Eye (tissue), 1 donor: ENCODE measurements at regions not wholly inside any gene's neighbourhood (a gene's known extent, or its start where the extent isn't known, plus 50 kb on each side); places are given as distances from the start of the nearest gene placed in this dataset.
"Not testable (repeated sequence)": the region's sequence is repeated elsewhere in the genome, so short reads cannot be mapped to it uniquely, and the experiment has no call there.

ENCODE experiments used
- DNase-seq: peaks from one replicate; pipeline ENCODE4 v3.0.0-alpha.2; 2015

GRCh38 chr9:90447773-90448172 is 194.9 kb downstream of the DIRAS2 start:
- no peak for DNase-seq

DNA sequence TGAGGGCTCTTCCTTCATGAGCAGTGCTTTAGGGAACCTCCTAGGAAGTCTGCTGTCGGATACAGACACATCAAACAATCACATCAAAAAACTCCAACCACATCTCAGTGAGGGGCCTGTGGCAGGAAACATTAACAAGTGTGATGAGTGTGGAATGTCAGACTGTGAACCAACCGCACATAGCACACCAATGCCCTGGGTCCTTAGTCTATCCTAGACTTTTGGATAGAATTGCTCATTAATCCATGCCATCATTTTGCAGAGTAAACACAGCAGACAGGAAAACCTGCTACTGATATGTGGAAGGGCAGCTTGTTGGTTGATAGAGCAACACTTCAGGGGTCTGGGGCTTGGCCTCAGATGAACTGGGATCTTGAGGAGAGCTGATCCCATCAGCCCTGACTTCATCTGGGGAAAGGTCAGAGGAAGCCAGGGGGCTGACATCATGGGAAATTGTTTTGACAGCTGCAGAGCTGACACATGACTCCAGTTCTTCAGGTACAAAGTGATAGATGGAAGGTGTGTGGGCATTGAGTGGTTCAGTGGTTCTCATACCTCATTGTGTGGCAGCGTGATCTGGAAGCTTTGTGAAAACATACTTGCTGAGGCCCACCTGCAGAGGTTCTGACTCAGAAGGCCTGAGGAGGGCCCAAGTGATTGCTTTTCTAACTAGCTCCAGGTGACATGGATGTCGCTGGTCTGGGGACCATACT is 193.3 kb downstream of the DIRAS2 start:
- DNase-seq = no peak

DNA sequence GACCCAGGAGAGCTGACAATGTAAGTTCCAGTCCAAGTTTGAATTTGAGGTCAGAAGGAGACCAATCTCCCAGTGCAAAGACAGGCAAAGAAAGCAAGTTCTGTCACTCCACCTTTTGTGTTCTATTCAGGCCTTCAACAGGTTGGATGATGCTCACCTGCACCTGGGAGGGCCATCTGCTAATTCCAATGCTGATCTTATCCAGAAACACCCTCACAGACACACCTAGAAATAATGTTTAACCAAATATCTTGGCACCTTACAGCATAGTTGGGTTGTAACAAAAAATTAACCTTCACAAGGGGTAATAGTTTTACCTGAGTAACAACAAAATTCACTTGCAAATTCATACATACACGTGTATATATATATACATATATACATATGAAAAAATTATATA is 190.8 kb downstream of the DIRAS2 start:
- no peak for DNase-seq

DNA sequence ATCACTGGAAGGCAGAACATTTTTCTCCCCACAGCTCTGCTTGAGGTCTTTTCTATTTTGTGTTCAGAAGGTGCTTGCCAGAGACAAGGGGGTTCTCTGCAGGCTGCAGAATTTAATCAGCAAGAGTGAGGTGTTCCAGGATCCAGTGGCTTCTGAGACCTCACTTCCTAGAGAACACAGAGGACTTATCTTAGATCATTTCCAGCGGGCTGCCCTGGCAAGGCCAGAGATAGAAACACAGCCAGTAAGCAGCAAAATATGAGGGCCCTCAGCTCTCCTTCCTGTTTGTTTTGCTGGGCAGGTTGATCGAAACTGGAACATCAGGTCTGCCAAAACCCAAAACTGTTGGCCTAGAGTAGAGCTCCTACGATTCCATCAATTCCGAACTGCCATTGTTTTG is 187.3 kb downstream of the DIRAS2 start:
- DNase-seq = no peak

DNA sequence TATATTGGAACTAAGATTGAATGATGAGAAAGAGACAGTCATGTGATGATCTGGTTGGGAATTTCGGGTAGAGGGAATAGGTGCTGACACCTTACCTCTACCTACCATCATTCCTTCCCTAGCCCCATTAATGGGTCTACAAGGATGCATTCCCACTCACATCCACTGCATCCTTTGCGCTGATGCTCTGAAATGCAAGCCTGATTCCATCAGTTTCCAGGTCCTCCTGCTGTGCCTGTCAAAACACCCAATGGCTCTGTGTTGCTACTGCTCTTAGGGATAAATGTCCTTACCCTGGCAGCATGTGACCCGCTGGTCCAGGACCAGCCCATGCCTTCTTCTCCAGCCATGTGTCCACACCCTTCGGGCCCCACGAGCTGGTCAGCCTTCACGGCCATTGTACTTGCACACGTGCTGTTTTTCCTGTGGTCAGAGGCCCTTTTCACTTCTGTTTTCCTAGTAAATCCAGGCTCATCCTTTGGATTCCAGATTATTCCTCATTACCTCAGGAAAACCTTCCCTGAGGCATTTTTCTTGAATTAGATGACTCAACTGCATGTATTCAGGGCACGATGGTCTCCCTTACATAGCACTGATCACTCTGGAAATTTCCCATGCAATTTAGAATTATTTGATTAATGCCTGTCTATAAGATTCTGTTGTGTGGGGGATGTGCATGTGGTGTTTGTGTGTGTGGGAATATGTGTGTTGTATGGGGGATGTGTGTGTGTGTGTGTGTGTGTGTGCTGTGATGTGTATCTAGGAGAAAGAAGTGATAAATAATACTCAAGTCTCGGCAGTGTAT is 185.0 kb downstream of the DIRAS2 start:
- DNase-seq = no peak

DNA sequence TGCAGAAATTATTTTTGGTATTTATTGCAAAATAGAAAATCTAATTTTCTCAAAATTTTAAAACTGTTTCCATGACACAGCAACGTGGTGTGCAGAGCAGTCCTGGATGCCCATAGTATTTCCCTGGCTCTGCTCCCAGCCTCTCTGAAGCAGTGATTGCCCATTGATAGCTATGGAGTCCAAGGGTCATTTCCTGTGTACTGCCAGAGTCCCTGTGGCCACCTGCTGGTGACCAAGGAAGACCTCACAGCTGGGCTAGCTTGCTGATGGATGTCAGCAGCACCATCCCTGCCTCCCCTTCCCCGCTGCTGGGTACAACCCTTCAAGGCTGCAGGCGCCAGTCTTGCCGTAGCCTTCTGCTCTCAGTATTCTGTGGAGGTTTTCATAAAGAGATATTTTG is 184.1 kb downstream of the DIRAS2 start:
- DNase-seq = no peak

GRCh38 chr9:90459321-90459720 is 183.3 kb downstream of the DIRAS2 start:
- DNase-seq = no peak

GRCh38 chr9:90460220-90460619 is 182.4 kb downstream of the DIRAS2 start:
- DNase-seq = peak; percentile 15

- DNase-seq = peak; percentile 70
These were observed 177.6 kb downstream of the DIRAS2 start for GRCh38 chr9:90464978-90465377.

DNA sequence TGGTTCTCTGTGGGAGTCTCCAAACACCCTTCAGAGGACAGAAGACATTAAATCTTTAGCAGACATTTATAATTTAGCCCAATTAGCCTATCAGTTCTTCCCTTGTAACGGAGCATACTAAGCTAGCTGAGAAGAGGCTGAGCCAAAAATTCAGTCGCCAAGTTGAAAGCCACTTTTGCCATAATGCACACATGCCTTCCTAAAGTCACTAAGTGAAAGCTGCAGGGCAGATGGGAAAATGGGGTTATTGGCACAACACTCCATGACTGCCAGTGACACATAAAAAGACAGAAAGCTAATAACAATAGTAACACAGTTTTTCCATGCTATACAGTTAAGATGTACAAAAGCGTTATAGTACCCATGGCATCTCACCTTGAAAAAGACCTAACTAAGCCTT is 176.2 kb downstream of the DIRAS2 start:
- no peak for DNase-seq

DNA sequence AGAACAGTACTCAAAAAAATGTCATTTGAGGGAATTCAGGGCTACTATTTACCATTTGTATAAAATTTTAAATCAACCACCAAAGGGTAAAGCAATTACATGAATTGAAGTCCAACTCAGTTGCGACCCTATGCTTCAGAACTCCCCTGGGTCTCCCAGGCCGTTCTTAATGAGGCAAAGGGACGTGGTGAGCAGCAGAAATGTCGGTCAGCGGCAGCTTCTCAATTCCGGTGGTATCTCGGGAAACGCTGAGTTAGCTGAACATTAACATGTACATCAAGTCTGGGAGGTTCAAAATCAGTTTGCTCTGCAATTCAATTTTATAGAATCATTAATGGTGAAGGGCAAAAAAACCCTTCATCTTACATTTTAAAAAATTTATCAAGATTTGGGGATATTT is 173.2 kb downstream of the DIRAS2 start:
- peak; percentile 42 for DNase-seq

DNA sequence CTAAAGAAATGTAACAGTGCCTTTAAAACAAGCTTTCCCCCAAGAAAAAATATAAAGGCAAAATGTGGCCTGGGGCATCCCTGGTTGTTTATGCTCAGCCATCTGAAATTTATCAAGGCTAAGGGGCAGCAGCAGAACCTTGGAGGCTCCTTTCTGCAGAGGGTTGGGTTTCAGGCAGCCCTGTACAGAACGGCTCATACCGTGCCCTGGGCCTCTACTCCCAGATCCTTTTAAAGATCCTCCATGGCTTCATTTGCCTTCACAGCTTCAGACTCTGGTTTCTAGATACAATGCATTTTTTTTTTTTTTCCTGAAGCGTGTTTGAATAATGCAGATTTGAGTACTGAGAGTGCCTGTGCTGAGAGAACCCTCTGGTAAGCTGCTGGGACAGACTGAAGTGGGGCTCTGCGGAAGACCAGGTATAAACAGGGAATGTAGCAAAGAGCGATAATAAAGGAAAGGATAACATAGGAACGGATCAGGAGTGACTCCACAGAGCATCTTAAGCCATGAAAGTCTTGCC is 172.7 kb downstream of the DIRAS2 start:
- DNase-seq = peak; percentile 17

- DNase-seq = no peak
These were observed 166.6 kb downstream of the DIRAS2 start for GRCh38 chr9:90476058-90476457.

GRCh38 chr9:90477535-90477934 is 165.1 kb downstream of the DIRAS2 start:
- no peak for DNase-seq

- no peak for DNase-seq
These were observed 163.8 kb downstream of the DIRAS2 start for GRCh38 chr9:90478821-90479220.

DNA sequence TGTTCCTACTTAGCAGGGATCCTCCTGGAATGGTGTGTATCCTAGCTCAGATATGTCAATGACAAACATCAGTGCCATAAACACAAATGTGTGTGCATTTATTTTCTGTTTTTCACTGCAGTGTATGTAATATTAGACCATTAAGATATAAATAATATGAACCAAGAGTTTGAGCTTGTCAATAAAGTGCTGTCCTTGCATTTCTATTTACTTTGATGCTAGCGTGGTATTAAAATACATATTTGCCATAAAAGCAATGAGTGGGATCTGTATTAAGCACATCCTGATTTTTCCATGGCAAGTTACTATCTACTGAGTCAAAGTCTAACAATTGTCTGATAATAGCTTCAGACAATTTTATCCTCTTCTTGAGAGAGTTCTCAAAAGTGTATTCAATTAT is 157.6 kb downstream of the DIRAS2 start:
- DNase-seq = no peak

GRCh38 chr9:90489066-90489465 is 153.6 kb downstream of the DIRAS2 start:
- no peak for DNase-seq

- no peak for DNase-seq
These were observed 142.9 kb downstream of the DIRAS2 start for GRCh38 chr9:90499761-90500160.

GRCh38 chr9:90502134-90502533 is 140.5 kb downstream of the DIRAS2 start:
- no peak for DNase-seq

GRCh38 chr9:90504486-90504885 is 138.1 kb downstream of the DIRAS2 start:
- no peak for DNase-seq

GRCh38 chr9:90505695-90506094 is 136.9 kb downstream of the DIRAS2 start:
- DNase-seq = no peak

GRCh38 chr9:90506402-90506801 is 136.2 kb downstream of the DIRAS2 start:
- DNase-seq = not testable (repeated sequence)

- no peak for DNase-seq
These were observed 135.0 kb downstream of the DIRAS2 start for GRCh38 chr9:90507621-90508020.

GRCh38 chr9:90508940-90509339 is 133.7 kb downstream of the DIRAS2 start:
- no peak for DNase-seq
